ENCODE measurements at regions not wholly inside any gene's neighbourhood (a gene's known extent, or its start where the extent isn't known, plus 50 kb on each side); places are given as distances from the start of the nearest gene placed in this dataset.

DNA sequence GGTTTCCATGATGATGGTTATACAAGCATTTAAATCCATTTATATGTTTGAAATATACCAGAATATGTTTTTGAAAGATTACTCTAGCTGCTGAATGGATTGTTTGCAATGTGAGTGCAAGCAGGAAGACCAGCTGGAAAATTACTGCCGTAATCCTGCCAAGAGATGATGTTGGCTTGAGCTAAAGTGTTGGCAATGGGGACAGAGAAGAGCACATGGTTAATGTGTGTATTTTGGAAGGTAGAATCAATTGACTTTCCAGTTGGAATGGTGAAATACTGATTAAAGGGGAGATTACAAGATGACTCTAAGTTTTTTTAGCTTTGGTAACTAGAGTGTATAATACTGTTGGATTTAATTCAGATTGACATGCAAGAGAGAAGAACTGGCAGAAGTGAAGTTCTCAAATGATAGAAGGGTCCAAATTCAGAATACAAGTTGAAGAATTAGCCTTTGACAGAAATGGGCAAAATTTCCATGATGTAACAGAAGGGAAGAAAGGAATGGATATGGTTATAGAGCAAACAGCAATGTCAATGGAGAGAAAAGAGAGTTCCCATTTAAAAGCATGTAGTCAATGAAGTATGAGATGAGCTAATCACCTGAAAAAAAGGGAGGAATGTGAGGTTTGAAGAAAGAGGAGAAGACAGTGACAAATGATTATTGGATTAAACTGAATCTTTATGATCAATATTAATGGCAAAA is 422.0 kb downstream of the CDC14C start (continued):
- no peak for TF ChIP-seq TEAD1 (CRISPR knock-in tag; IDR thresholded peaks at IDR 0.05)

DNA sequence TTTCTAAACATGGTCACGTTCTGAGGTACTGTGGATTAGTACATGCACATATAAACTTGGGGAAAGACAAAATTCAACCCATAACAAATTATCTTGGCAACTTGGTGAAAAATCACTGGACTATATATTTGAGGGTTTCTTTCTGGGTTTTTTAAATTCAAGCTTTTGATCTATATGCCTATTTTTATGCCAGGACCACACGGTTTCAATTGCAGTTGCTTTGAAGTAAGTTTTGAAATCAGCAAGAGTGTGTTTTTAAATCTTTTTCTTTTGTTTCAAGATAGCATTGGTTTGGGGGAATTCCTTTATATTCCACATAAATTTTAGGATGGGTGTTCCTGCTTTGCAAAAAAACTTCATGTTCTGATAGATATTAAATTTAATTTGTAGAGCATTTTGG is 406.4 kb upstream of the VWC2 start:
- no peak overlapping the region for H3K27ac Mint-ChIP-seq

DNA sequence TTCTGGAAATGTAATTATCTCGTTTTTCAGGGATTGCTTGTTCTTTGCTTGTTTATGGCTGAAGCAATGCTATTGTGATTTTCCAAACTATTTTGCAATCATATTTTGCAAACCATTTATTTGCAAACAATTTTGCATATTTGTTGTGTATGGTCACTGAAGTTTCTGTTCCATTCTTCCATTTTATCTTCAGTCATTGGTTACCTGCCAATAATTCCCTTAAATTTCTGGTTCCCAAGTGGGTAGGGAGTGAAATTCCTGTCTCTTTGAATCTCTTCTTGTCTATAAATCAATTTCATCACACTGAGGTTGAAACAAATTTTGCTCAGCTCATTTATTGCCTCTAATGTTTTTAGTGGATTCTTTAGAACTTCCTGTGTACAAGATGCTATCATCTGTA is 401.7 kb upstream of the VWC2 start:
- peaks cover 4% of the 10 kb centered on the region; the same call in 1 of the 2 replicates for H3K36me3 Mint-ChIP-seq
- H3K27ac Mint-ChIP-seq: no peak overlapping the region
- ChIA-PET POLR2A (no interaction called here), CTCF (no interaction called here)
- no peak for ATAC-seq
- DNase-seq (ENCODE audit: low spot score): no peak
- H3K27me3 Mint-ChIP-seq (ENCODE audit: low read depth): no peaks in the 10 kb centered on the region
- peaks cover 19% of the 10 kb centered on the region for H3K9me3 Mint-ChIP-seq
- H3K4me3 Mint-ChIP-seq: no peak overlapping the region
- TF ChIP-seq FOXP1 (CRISPR knock-in tag; IDR thresholded peaks at IDR 0.05; ENCODE audit: borderline replicate concordance) (no peak), SP1 (CRISPR knock-in tag; conservative IDR thresholded peaks at IDR 0.05) (no peak)
- H3K4me1 Mint-ChIP-seq: no peaks in the 10 kb centered on the region

More for the DNA sequence above, 406.4 kb upstream of the VWC2 start:
- ChIA-PET CTCF (no interaction called here), POLR2A (no interaction called here)
- H3K4me3 Mint-ChIP-seq: no peak overlapping the region
- H3K36me3 Mint-ChIP-seq: peaks cover 9% of the 10 kb centered on the region
- H3K27me3 Mint-ChIP-seq (ENCODE audit: low read depth): no peaks in the 10 kb centered on the region
- no peak for ATAC-seq
- no peak for DNase-seq (ENCODE audit: low spot score)
- TF ChIP-seq NR3C1 (CRISPR knock-in tag; conservative IDR thresholded peaks at IDR 0.05; ENCODE audit: low read depth) (no peak), NFATC4 (CRISPR knock-in tag; IDR thresholded peaks at IDR 0.05) (no peak), NFE2L1 (CRISPR knock-in tag; IDR thresholded peaks at IDR 0.05) (no peak), OVOL2 (CRISPR knock-in tag; IDR thresholded peaks at IDR 0.05; ENCODE audit: borderline replicate concordance) (no peak), TEAD1 (CRISPR knock-in tag; IDR thresholded peaks at IDR 0.05) (no peak), ELF4 (CRISPR knock-in tag; IDR thresholded peaks at IDR 0.05; ENCODE audit: low read depth) (no peak), MYBL2 (CRISPR knock-in tag; IDR thresholded peaks at IDR 0.05) (no peak), ZNF121 (CRISPR knock-in tag; IDR thresholded peaks at IDR 0.05) (no peak), KAT7 (CRISPR knock-in tag; IDR thresholded peaks at IDR 0.05; ENCODE audit: borderline replicate concordance) (no peak), JUN (CRISPR knock-in tag; IDR thresholded peaks at IDR 0.05) (no peak)
- TF ChIP-seq, protein P1, sequence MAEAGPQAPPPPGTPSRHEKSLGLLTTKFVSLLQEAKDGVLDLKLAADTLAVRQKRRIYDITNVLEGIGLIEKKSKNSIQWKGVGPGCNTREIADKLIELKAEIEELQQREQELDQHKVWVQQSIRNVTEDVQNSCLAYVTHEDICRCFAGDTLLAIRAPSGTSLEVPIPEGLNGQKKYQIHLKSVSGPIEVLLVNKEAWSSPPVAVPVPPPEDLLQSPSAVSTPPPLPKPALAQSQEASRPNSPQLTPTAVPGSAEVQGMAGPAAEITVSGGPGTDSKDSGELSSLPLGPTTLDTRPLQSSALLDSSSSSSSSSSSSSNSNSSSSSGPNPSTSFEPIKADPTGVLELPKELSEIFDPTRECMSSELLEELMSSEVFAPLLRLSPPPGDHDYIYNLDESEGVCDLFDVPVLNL (CRISPR knock-in tag; IDR thresholded peaks at IDR 0.05; ENCODE audit: borderline replicate concordance, low read depth): no peak
- TF ChIP-seq, protein P2, sequence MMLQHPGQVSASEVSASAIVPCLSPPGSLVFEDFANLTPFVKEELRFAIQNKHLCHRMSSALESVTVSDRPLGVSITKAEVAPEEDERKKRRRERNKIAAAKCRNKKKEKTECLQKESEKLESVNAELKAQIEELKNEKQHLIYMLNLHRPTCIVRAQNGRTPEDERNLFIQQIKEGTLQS (CRISPR knock-in tag; conservative IDR thresholded peaks at IDR 0.05): no peak
- TF ChIP-seq, protein P3, sequence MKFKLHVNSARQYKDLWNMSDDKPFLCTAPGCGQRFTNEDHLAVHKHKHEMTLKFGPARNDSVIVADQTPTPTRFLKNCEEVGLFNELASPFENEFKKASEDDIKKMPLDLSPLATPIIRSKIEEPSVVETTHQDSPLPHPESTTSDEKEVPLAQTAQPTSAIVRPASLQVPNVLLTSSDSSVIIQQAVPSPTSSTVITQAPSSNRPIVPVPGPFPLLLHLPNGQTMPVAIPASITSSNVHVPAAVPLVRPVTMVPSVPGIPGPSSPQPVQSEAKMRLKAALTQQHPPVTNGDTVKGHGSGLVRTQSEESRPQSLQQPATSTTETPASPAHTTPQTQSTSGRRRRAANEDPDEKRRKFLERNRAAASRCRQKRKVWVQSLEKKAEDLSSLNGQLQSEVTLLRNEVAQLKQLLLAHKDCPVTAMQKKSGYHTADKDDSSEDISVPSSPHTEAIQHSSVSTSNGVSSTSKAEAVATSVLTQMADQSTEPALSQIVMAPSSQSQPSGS (CRISPR knock-in tag; IDR thresholded peaks at IDR 0.05; ENCODE audit: borderline replicate concordance, low read depth): no peak
- TF ChIP-seq, protein P4, sequence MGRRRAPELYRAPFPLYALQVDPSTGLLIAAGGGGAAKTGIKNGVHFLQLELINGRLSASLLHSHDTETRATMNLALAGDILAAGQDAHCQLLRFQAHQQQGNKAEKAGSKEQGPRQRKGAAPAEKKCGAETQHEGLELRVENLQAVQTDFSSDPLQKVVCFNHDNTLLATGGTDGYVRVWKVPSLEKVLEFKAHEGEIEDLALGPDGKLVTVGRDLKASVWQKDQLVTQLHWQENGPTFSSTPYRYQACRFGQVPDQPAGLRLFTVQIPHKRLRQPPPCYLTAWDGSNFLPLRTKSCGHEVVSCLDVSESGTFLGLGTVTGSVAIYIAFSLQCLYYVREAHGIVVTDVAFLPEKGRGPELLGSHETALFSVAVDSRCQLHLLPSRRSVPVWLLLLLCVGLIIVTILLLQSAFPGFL (CRISPR knock-in tag; IDR thresholded peaks at IDR 0.05; ENCODE audit: borderline replicate concordance): no peak
- TF ChIP-seq, protein P5, sequence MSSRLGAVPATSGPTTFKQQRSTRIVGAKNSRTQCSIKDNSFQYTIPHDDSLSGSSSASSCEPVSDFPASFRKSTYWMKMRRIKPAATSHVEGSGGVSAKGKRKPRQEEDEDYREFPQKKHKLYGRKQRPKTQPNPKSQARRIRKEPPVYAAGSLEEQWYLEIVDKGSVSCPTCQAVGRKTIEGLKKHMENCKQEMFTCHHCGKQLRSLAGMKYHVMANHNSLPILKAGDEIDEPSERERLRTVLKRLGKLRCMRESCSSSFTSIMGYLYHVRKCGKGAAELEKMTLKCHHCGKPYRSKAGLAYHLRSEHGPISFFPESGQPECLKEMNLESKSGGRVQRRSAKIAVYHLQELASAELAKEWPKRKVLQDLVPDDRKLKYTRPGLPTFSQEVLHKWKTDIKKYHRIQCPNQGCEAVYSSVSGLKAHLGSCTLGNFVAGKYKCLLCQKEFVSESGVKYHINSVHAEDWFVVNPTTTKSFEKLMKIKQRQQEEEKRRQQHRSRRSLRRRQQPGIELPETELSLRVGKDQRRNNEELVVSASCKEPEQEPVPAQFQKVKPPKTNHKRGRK (CRISPR knock-in tag; IDR thresholded peaks at IDR 0.05; ENCODE audit: borderline replicate concordance): no peak
- TF ChIP-seq, protein P6, sequence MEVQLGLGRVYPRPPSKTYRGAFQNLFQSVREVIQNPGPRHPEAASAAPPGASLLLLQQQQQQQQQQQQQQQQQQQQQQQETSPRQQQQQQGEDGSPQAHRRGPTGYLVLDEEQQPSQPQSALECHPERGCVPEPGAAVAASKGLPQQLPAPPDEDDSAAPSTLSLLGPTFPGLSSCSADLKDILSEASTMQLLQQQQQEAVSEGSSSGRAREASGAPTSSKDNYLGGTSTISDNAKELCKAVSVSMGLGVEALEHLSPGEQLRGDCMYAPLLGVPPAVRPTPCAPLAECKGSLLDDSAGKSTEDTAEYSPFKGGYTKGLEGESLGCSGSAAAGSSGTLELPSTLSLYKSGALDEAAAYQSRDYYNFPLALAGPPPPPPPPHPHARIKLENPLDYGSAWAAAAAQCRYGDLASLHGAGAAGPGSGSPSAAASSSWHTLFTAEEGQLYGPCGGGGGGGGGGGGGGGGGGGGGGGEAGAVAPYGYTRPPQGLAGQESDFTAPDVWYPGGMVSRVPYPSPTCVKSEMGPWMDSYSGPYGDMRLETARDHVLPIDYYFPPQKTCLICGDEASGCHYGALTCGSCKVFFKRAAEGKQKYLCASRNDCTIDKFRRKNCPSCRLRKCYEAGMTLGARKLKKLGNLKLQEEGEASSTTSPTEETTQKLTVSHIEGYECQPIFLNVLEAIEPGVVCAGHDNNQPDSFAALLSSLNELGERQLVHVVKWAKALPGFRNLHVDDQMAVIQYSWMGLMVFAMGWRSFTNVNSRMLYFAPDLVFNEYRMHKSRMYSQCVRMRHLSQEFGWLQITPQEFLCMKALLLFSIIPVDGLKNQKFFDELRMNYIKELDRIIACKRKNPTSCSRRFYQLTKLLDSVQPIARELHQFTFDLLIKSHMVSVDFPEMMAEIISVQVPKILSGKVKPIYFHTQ (CRISPR knock-in tag; IDR thresholded peaks at IDR 0.05): no peak
- peaks cover 27% of the 10 kb centered on the region for H3K9me3 Mint-ChIP-seq
- no peaks in the 10 kb centered on the region for H3K4me1 Mint-ChIP-seq
